ENCODE measurements at regions not wholly inside any gene's neighbourhood (a gene's known extent, or its start where the extent isn't known, plus 50 kb on each side); places are given as distances from the start of the nearest gene placed in this dataset.
"Not testable (repeated sequence)": the region's sequence is repeated elsewhere in the genome, so short reads cannot be mapped to it uniquely, and the experiment has no call there.

GRCh38 chr7:82530361-82530760, 86.8 kb upstream of the CACNA2D1 start:
- no peaks in the 10 kb centered on the region for H3K36me3 ChIP-seq (ENCODE audit: insufficient read depth, low read length)
- H3K4me1 ChIP-seq (ENCODE audit: insufficient read depth, low read length), result no peaks in the 10 kb centered on the region
- no peaks in the 10 kb centered on the region for H3K27me3 ChIP-seq (ENCODE audit: insufficient read depth, low read length)
- H2AFZ ChIP-seq (ENCODE audit: low read depth, low read length), result no peak overlapping the region
- H3K4me3 ChIP-seq (ENCODE audit: low read length), result no peak overlapping the region
- H3K9me3 ChIP-seq (ENCODE audit: low read length), result no peaks in the 10 kb centered on the region

- Histone ChIP-seq H2AFZ (ENCODE audit: low read depth, low read length) (no peak overlapping the region), H3K4me3 (ENCODE audit: low read length) (no peak overlapping the region), H3K36me3 (ENCODE audit: insufficient read depth, low read length) (no peaks in the 10 kb centered on the region), H3K9me3 (ENCODE audit: low read length) (no peaks in the 10 kb centered on the region), H3K4me1 (ENCODE audit: insufficient read depth, low read length) (no peaks in the 10 kb centered on the region), H3K27me3 (ENCODE audit: insufficient read depth, low read length) (no peaks in the 10 kb centered on the region)
Measured at GRCh38 chr7:82528577-82529310, 85.2 kb upstream of the CACNA2D1 start.

GRCh38 chr7:82527851-82528250, 84.3 kb upstream of the CACNA2D1 start:
- no peak overlapping the region for H2AFZ ChIP-seq (ENCODE audit: low read depth, low read length)
- H3K36me3 ChIP-seq (ENCODE audit: insufficient read depth, low read length), result no peaks in the 10 kb centered on the region
- no peak overlapping the region for H3K4me3 ChIP-seq (ENCODE audit: low read length)
- H3K9me3 ChIP-seq (ENCODE audit: low read length), result no peaks in the 10 kb centered on the region
- no peaks in the 10 kb centered on the region for H3K27me3 ChIP-seq (ENCODE audit: insufficient read depth, low read length)
- no peaks in the 10 kb centered on the region for H3K4me1 ChIP-seq (ENCODE audit: insufficient read depth, low read length)

GRCh38 chr7:82521906-82522445, 78.4 kb upstream of the CACNA2D1 start:
- Histone ChIP-seq H3K4me1 (ENCODE audit: insufficient read depth, low read length) (no peaks in the 10 kb centered on the region), H3K27me3 (ENCODE audit: insufficient read depth, low read length) (no peaks in the 10 kb centered on the region), H3K9me3 (ENCODE audit: low read length) (no peaks in the 10 kb centered on the region), H3K4me3 (ENCODE audit: low read length) (no peak overlapping the region), H3K36me3 (ENCODE audit: insufficient read depth, low read length) (no peaks in the 10 kb centered on the region), H2AFZ (ENCODE audit: low read depth, low read length) (no peak overlapping the region)

- Histone ChIP-seq H3K9me3 (ENCODE audit: low read length) (no peaks in the 10 kb centered on the region), H3K4me1 (ENCODE audit: insufficient read depth, low read length) (no peaks in the 10 kb centered on the region), H3K36me3 (ENCODE audit: insufficient read depth, low read length) (no peaks in the 10 kb centered on the region), H3K27me3 (ENCODE audit: insufficient read depth, low read length) (no peaks in the 10 kb centered on the region), H2AFZ (ENCODE audit: low read depth, low read length) (no peak overlapping the region), H3K4me3 (ENCODE audit: low read length) (no peak overlapping the region)
Measured at GRCh38 chr7:82517050-82517449, 73.5 kb upstream of the CACNA2D1 start.

GRCh38 chr7:82511542-82511941, 68.0 kb upstream of the CACNA2D1 start:
- H3K4me3 ChIP-seq (ENCODE audit: low read length), result no peak overlapping the region
- H3K27me3 ChIP-seq (ENCODE audit: insufficient read depth, low read length), result no peaks in the 10 kb centered on the region
- no peak overlapping the region for H2AFZ ChIP-seq (ENCODE audit: low read depth, low read length)
- no peaks in the 10 kb centered on the region for H3K4me1 ChIP-seq (ENCODE audit: insufficient read depth, low read length)
- H3K36me3 ChIP-seq (ENCODE audit: insufficient read depth, low read length), result no peaks in the 10 kb centered on the region
- no peaks in the 10 kb centered on the region for H3K9me3 ChIP-seq (ENCODE audit: low read length)

- Histone ChIP-seq H3K4me1 (ENCODE audit: insufficient read depth, low read length) (no peaks in the 10 kb centered on the region), H3K4me3 (ENCODE audit: low read length) (no peak overlapping the region), H3K27me3 (ENCODE audit: insufficient read depth, low read length) (no peaks in the 10 kb centered on the region), H3K36me3 (ENCODE audit: insufficient read depth, low read length) (no peaks in the 10 kb centered on the region), H2AFZ (ENCODE audit: low read depth, low read length) (no peak overlapping the region), H3K9me3 (ENCODE audit: low read length) (no peaks in the 10 kb centered on the region)
Measured at GRCh38 chr7:82507976-82508677, 64.5 kb upstream of the CACNA2D1 start.

- H3K4me1 ChIP-seq (ENCODE audit: insufficient read depth, low read length), result no peaks in the 10 kb centered on the region
- H3K36me3 ChIP-seq (ENCODE audit: insufficient read depth, low read length), result no peaks in the 10 kb centered on the region
- no peaks in the 10 kb centered on the region for H3K9me3 ChIP-seq (ENCODE audit: low read length)
- no peak overlapping the region for H2AFZ ChIP-seq (ENCODE audit: low read depth, low read length)
- no peaks in the 10 kb centered on the region for H3K27me3 ChIP-seq (ENCODE audit: insufficient read depth, low read length)
- no peak overlapping the region for H3K4me3 ChIP-seq (ENCODE audit: low read length)
Measured at GRCh38 chr7:82507365-82507975, 63.9 kb upstream of the CACNA2D1 start.

- Histone ChIP-seq H3K4me3 (ENCODE audit: low read length) (no peak overlapping the region), H3K36me3 (ENCODE audit: insufficient read depth, low read length) (no peaks in the 10 kb centered on the region), H3K9me3 (ENCODE audit: low read length) (no peaks in the 10 kb centered on the region)
Measured at GRCh38 chr7:82506702-82507101, 63.1 kb upstream of the CACNA2D1 start.

GRCh38 chr7:82506208-82506607, 62.6 kb upstream of the CACNA2D1 start:
- H3K4me3 ChIP-seq (ENCODE audit: low read length), result no peak overlapping the region
- no peaks in the 10 kb centered on the region for H3K36me3 ChIP-seq (ENCODE audit: insufficient read depth, low read length)
- H2AFZ ChIP-seq (ENCODE audit: low read depth, low read length), result no peak overlapping the region
- no peaks in the 10 kb centered on the region for H3K27me3 ChIP-seq (ENCODE audit: insufficient read depth, low read length)
- no peaks in the 10 kb centered on the region for H3K4me1 ChIP-seq (ENCODE audit: insufficient read depth, low read length)
- H3K9me3 ChIP-seq (ENCODE audit: low read length), result no peaks in the 10 kb centered on the region

More at GRCh38 chr7:82506702-82507101, 63.1 kb upstream of the CACNA2D1 start:
- Histone ChIP-seq H3K27me3 (ENCODE audit: insufficient read depth, low read length) (no peaks in the 10 kb centered on the region), H3K4me1 (ENCODE audit: insufficient read depth, low read length) (no peaks in the 10 kb centered on the region), H2AFZ (ENCODE audit: low read depth, low read length) (no peak overlapping the region)

GRCh38 chr7:82501346-82501745, 57.8 kb upstream of the CACNA2D1 start:
- H3K4me3 ChIP-seq (ENCODE audit: low read length), result no peak overlapping the region
- H3K9me3 ChIP-seq (ENCODE audit: low read length), result no peaks in the 10 kb centered on the region
- no peaks in the 10 kb centered on the region for H3K27me3 ChIP-seq (ENCODE audit: insufficient read depth, low read length)
- H2AFZ ChIP-seq (ENCODE audit: low read depth, low read length), result no peak overlapping the region
- no peaks in the 10 kb centered on the region for H3K4me1 ChIP-seq (ENCODE audit: insufficient read depth, low read length)
- no peaks in the 10 kb centered on the region for H3K36me3 ChIP-seq (ENCODE audit: insufficient read depth, low read length)

GRCh38 chr7:82499546-82499945, 56.0 kb upstream of the CACNA2D1 start:
- not testable (repeated sequence) for H3K9me3 ChIP-seq (ENCODE audit: low read length); H3K4me3 ChIP-seq (ENCODE audit: low read length); H3K36me3 ChIP-seq (ENCODE audit: insufficient read depth, low read length); H3K4me1 ChIP-seq (ENCODE audit: insufficient read depth, low read length); H3K27me3 ChIP-seq (ENCODE audit: insufficient read depth, low read length); H2AFZ ChIP-seq (ENCODE audit: low read depth, low read length)

GRCh38 chr7:82494420-82494819, 50.8 kb upstream of the CACNA2D1 start:
- H3K4me1 ChIP-seq (ENCODE audit: insufficient read depth, low read length), result no peaks in the 10 kb centered on the region
- no peak overlapping the region for H3K4me3 ChIP-seq (ENCODE audit: low read length)
- no peaks in the 10 kb centered on the region for H3K27me3 ChIP-seq (ENCODE audit: insufficient read depth, low read length)
- no peak overlapping the region for H2AFZ ChIP-seq (ENCODE audit: low read depth, low read length)
- no peaks in the 10 kb centered on the region for H3K36me3 ChIP-seq (ENCODE audit: insufficient read depth, low read length)
- H3K9me3 ChIP-seq (ENCODE audit: low read length), result no peaks in the 10 kb centered on the region
